ENCODE measurements at regions not wholly inside any gene's neighbourhood (a gene's known extent, or its start where the extent isn't known, plus 50 kb on each side); places are given as distances from the start of the nearest gene placed in this dataset.

DNA sequence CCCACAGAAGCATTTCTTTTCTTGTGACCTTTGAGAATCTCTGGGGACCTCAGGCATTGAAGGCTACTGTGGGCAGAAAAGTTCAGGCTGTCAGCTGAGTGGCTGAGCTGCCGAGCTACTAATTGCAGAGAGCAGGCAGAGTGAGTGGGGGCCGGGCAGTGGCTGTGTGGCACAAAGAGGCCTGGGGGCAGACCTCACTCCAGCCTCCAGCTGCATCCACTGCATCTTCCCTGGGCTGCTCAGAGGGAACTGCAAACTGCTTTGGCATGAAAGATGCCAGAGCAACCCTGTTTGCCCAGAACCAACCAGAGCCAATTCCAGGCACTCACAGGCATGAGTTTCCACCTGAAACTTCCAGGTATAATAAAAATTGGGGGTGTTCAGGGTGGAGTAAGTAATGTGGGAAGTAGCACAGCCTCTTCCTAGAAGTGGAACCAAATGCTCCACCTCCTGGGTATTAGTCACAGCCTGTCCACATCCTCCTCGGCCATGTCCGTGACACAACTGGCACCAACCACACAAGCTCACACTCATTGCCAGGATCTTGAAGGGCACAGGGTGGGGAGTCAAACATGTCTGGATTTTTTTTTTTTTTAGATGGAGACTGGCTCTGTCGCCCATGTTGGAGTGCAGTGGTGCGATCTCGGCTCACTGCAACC is 548.9 kb downstream of the BNC2 start (continued):
- TF ChIP-seq TEAD1 (CRISPR knock-in tag; IDR thresholded peaks at IDR 0.05), result no peak
- TF ChIP-seq, protein P1, sequence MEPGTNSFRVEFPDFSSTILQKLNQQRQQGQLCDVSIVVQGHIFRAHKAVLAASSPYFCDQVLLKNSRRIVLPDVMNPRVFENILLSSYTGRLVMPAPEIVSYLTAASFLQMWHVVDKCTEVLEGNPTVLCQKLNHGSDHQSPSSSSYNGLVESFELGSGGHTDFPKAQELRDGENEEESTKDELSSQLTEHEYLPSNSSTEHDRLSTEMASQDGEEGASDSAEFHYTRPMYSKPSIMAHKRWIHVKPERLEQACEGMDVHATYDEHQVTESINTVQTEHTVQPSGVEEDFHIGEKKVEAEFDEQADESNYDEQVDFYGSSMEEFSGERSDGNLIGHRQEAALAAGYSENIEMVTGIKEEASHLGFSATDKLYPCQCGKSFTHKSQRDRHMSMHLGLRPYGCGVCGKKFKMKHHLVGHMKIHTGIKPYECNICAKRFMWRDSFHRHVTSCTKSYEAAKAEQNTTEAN (CRISPR knock-in tag; IDR thresholded peaks at IDR 0.05), result no peak
- no peak for TF ChIP-seq PREB (CRISPR knock-in tag; IDR thresholded peaks at IDR 0.05; ENCODE audit: borderline replicate concordance)
- no peak for TF ChIP-seq ZNF423 (CRISPR knock-in tag; IDR thresholded peaks at IDR 0.05)
- TF ChIP-seq RORB (CRISPR knock-in tag; IDR thresholded peaks at IDR 0.05), result no peak

DNA sequence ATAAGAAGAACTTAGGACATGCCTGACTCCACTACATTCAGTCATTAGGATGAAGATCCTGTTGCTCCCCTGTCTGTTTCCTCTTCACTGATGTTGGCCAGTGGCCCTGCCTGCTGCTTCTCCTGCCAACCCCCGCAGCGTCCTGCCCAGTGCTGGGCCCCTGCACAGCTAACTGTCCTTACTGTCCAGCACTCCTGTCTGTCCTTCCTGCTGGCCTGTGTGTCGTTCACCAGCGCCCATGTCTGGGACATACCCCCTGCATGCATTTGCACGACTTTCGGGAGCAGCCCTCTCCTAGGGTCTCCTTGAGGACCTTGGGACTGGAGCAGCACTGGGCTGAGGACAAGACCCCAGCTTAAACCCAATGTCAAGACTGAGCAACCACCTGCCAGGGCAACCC is 547.6 kb downstream of the BNC2 start:
- Mint-ChIP-seq H3K36me3 (no peaks in the 10 kb centered on the region), H3K27me3 (ENCODE audit: low read depth) (no peaks in the 10 kb centered on the region), H3K4me3 (no peak overlapping the region), H3K9me3 (peaks cover 4% of the 10 kb centered on the region; the same call in 1 of the 2 replicates), H3K4me1 (no peaks in the 10 kb centered on the region), H3K27ac (no peak overlapping the region)
- DNase-seq (ENCODE audit: low spot score) (no peak), ATAC-seq (no peak)
- TF ChIP-seq PREB (CRISPR knock-in tag; IDR thresholded peaks at IDR 0.05; ENCODE audit: borderline replicate concordance) (no peak), ATF1 (CRISPR knock-in tag; IDR thresholded peaks at IDR 0.05) (no peak), NR2C2 (CRISPR knock-in tag; IDR thresholded peaks at IDR 0.05) (no peak), MYBL2 (CRISPR knock-in tag; IDR thresholded peaks at IDR 0.05) (no peak), NFYB (CRISPR knock-in tag; conservative IDR thresholded peaks at IDR 0.05; ENCODE audit: low read depth) (no peak), OVOL2 (CRISPR knock-in tag; IDR thresholded peaks at IDR 0.05; ENCODE audit: borderline replicate concordance) (no peak), ZNF425 (CRISPR knock-in tag; conservative IDR thresholded peaks at IDR 0.05) (no peak), MLX (CRISPR knock-in tag; IDR thresholded peaks at IDR 0.05) (no peak), FOXJ3 (CRISPR knock-in tag; IDR thresholded peaks at IDR 0.05; ENCODE audit: borderline replicate concordance) (no peak), ZNF219 (CRISPR knock-in tag; IDR thresholded peaks at IDR 0.05; ENCODE audit: borderline replicate concordance) (no peak)
- TF ChIP-seq, protein P2, sequence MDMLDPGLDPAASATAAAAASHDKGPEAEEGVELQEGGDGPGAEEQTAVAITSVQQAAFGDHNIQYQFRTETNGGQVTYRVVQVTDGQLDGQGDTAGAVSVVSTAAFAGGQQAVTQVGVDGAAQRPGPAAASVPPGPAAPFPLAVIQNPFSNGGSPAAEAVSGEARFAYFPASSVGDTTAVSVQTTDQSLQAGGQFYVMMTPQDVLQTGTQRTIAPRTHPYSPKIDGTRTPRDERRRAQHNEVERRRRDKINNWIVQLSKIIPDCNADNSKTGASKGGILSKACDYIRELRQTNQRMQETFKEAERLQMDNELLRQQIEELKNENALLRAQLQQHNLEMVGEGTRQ (CRISPR knock-in tag; IDR thresholded peaks at IDR 0.05), result no peak
- TF ChIP-seq, protein P3, sequence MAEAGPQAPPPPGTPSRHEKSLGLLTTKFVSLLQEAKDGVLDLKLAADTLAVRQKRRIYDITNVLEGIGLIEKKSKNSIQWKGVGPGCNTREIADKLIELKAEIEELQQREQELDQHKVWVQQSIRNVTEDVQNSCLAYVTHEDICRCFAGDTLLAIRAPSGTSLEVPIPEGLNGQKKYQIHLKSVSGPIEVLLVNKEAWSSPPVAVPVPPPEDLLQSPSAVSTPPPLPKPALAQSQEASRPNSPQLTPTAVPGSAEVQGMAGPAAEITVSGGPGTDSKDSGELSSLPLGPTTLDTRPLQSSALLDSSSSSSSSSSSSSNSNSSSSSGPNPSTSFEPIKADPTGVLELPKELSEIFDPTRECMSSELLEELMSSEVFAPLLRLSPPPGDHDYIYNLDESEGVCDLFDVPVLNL (CRISPR knock-in tag; IDR thresholded peaks at IDR 0.05; ENCODE audit: borderline replicate concordance, low read depth), result no peak
- TF ChIP-seq, protein P4, sequence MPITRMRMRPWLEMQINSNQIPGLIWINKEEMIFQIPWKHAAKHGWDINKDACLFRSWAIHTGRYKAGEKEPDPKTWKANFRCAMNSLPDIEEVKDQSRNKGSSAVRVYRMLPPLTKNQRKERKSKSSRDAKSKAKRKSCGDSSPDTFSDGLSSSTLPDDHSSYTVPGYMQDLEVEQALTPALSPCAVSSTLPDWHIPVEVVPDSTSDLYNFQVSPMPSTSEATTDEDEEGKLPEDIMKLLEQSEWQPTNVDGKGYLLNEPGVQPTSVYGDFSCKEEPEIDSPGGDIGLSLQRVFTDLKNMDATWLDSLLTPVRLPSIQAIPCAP (CRISPR knock-in tag; IDR thresholded peaks at IDR 0.05), result no peak
- TF ChIP-seq, protein P5, sequence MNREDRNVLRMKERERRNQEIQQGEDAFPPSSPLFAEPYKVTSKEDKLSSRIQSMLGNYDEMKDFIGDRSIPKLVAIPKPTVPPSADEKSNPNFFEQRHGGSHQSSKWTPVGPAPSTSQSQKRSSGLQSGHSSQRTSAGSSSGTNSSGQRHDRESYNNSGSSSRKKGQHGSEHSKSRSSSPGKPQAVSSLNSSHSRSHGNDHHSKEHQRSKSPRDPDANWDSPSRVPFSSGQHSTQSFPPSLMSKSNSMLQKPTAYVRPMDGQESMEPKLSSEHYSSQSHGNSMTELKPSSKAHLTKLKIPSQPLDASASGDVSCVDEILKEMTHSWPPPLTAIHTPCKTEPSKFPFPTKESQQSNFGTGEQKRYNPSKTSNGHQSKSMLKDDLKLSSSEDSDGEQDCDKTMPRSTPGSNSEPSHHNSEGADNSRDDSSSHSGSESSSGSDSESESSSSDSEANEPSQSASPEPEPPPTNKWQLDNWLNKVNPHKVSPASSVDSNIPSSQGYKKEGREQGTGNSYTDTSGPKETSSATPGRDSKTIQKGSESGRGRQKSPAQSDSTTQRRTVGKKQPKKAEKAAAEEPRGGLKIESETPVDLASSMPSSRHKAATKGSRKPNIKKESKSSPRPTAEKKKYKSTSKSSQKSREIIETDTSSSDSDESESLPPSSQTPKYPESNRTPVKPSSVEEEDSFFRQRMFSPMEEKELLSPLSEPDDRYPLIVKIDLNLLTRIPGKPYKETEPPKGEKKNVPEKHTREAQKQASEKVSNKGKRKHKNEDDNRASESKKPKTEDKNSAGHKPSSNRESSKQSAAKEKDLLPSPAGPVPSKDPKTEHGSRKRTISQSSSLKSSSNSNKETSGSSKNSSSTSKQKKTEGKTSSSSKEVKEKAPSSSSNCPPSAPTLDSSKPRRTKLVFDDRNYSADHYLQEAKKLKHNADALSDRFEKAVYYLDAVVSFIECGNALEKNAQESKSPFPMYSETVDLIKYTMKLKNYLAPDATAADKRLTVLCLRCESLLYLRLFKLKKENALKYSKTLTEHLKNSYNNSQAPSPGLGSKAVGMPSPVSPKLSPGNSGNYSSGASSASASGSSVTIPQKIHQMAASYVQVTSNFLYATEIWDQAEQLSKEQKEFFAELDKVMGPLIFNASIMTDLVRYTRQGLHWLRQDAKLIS (CRISPR knock-in tag; IDR thresholded peaks at IDR 0.05; ENCODE audit: borderline replicate concordance), result no peak
- ChIA-PET CTCF (no interaction called here), POLR2A (no interaction called here)
